ENCODE measurements at regions not wholly inside any gene's neighbourhood (a gene's known extent, or its start where the extent isn't known, plus 50 kb on each side); places are given as distances from the start of the nearest gene placed in this dataset.

DNA sequence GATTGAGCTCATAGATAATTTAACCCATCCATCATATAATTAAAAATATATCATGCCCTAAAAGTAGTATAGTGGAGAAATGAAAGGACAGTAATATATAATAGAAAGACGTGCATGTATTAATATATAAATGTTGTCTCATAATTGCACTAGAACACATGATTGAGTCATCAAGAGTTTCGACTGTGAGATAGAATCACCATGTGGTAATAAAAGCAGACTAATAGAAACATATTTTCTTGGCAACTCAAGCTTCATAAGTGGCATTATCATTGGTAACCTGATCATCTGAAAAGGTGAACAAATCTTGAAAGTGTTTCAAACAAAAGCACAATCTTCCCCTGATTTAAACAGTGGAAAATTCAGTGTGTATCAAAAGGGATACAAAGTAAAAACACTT, 188.8 kb downstream of the CYRIA start:
- TF ChIP-seq SIN3A (IDR thresholded peaks at IDR 0.05; ENCODE audit: borderline replicate concordance, insufficient read depth, low read length) (no peak), TAF1 (IDR thresholded peaks at IDR 0.05; ENCODE audit: borderline replicate concordance, insufficient read depth, low read length) (no peak), POLR2AphosphoS5 (IDR thresholded peaks at IDR 0.05; ENCODE audit: low read depth, low read length) (no peak)
- TF ChIP-seq, protein P1, sequence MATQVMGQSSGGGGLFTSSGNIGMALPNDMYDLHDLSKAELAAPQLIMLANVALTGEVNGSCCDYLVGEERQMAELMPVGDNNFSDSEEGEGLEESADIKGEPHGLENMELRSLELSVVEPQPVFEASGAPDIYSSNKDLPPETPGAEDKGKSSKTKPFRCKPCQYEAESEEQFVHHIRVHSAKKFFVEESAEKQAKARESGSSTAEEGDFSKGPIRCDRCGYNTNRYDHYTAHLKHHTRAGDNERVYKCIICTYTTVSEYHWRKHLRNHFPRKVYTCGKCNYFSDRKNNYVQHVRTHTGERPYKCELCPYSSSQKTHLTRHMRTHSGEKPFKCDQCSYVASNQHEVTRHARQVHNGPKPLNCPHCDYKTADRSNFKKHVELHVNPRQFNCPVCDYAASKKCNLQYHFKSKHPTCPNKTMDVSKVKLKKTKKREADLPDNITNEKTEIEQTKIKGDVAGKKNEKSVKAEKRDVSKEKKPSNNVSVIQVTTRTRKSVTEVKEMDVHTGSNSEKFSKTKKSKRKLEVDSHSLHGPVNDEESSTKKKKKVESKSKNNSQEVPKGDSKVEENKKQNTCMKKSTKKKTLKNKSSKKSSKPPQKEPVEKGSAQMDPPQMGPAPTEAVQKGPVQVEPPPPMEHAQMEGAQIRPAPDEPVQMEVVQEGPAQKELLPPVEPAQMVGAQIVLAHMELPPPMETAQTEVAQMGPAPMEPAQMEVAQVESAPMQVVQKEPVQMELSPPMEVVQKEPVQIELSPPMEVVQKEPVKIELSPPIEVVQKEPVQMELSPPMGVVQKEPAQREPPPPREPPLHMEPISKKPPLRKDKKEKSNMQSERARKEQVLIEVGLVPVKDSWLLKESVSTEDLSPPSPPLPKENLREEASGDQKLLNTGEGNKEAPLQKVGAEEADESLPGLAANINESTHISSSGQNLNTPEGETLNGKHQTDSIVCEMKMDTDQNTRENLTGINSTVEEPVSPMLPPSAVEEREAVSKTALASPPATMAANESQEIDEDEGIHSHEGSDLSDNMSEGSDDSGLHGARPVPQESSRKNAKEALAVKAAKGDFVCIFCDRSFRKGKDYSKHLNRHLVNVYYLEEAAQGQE (IDR thresholded peaks at IDR 0.05; ENCODE audit: insufficient read depth in 1 of 2, low read depth in 2 of 2, low read length in 2 of 2), result no peak

DNA sequence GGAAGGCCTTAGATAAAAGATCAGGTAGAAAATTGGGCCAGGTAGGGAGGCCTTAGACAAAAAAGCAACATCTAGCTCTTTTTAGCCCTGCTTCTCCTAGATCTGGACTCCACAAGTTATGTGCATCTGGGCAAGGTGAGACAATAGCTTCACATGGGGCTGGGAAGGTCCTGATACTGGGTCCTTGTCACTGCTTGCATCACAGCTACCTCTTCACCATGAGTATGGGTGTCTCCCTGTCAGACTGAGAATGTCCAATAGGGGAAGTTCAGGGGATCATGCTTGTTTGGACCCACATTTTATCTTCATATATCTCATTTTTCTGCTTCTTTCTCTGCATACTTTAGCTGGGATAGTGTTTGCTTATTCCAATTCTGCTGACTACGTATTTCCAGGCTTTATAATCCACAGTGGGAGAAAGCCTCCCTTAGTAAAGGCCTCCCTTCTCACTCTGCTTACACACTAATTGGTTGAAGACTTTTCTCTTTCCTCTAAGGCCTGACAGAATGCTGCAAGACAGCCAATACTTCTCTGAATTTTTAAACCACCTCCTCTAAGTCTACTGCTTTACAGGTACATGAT, 189.6 kb downstream of the CYRIA start:
- TF ChIP-seq FOXP2 (optimal IDR thresholded peaks at IDR 0.05; ENCODE audit: borderline replicate concordance, extremely low read depth, extremely low read length, insufficient read depth) (no peak), SIN3A (IDR thresholded peaks at IDR 0.05; ENCODE audit: borderline replicate concordance, insufficient read depth, low read length) (no peak), POLR2AphosphoS5 (IDR thresholded peaks at IDR 0.05; ENCODE audit: low read depth, low read length) (no peak), TAF1 (IDR thresholded peaks at IDR 0.05; ENCODE audit: borderline replicate concordance, insufficient read depth, low read length) (no peak)
- TF ChIP-seq, protein P1 (IDR thresholded peaks at IDR 0.05; ENCODE audit: insufficient read depth in 1 of 2, low read depth in 2 of 2, low read length in 2 of 2), result no peak

DNA sequence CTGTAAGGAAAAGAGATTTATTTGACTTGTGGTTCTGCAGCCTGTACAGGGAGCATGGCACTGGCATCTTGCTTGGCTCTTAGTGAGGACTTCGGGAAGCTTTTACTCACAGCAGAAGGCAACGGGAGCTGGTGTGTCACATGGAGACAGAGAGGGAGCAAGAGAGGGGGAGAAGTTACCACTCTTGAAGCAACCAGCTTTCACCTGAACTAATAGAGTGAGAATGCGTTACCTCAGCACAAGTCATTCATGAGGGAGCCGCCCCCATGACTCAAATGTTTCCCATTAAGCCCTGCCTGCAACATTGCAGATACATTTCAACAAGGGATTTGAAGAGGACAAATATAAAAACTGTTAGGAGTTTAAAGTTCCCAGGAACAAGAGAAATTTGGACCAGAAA, 190.0 kb downstream of the CYRIA start:
- TF ChIP-seq SIN3A (IDR thresholded peaks at IDR 0.05; ENCODE audit: borderline replicate concordance, insufficient read depth, low read length) (no peak), FOXP2 (optimal IDR thresholded peaks at IDR 0.05; ENCODE audit: borderline replicate concordance, extremely low read depth, extremely low read length, insufficient read depth) (no peak), POLR2AphosphoS5 (IDR thresholded peaks at IDR 0.05; ENCODE audit: low read depth, low read length) (no peak), TAF1 (IDR thresholded peaks at IDR 0.05; ENCODE audit: borderline replicate concordance, insufficient read depth, low read length) (no peak)
- TF ChIP-seq, protein P1 (IDR thresholded peaks at IDR 0.05; ENCODE audit: insufficient read depth in 1 of 2, low read depth in 2 of 2, low read length in 2 of 2), result no peak

DNA sequence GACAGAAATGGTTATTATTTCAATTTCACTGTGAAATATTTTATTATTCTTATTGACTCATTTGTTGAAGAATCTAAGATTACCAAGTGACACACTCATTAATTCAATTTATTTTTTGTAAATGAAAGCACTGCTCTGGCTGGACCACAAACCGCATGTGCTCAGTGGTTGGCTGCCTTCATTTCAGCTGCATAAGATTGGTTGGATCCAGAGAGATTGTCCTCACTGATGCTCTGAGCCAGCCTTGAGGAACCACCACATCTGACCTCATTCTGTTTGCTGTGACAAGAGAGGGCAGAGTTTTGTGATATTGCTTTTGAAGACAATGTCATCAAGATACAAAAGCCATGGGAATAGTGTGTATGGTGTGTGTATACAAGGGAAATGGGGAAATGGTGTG, 192.1 kb downstream of the CYRIA start:
- TF ChIP-seq TAF1 (IDR thresholded peaks at IDR 0.05; ENCODE audit: borderline replicate concordance, insufficient read depth, low read length) (no peak), POLR2AphosphoS5 (IDR thresholded peaks at IDR 0.05; ENCODE audit: low read depth, low read length) (no peak)
- TF ChIP-seq, protein P1 (IDR thresholded peaks at IDR 0.05; ENCODE audit: insufficient read depth in 1 of 2, low read depth in 2 of 2, low read length in 2 of 2), result no peak

DNA sequence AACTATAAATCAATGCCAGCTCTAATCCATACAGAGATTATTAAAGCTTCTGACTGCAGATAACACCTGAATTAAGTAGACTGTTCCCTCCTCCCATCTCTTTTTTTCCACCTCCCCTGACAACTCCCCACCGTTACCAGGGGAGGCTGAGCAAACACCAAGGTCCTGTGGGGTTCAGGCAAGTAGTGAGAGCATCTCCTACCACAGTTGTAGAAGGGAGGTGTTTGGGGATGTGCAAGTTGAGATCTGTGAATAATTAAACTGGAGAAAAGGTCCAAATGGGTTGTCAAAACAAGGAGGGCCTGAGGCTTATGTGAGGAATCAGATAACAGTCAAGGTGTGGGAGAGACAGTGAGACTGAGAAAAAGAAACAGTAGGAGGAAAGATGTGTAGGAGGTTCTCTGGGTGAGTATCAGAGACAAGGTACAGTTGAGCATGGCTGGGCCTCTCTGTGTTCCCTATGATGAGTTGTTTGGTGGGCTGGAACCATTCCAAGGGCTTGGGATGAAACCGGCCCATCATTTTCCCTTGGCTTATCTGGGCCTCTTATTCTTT, 194.6 kb downstream of the CYRIA start:
- TF ChIP-seq, protein P1 (IDR thresholded peaks at IDR 0.05; ENCODE audit: insufficient read depth in 1 of 2, low read depth in 2 of 2, low read length in 2 of 2), result no peak
- no peak for TF ChIP-seq TAF1 (IDR thresholded peaks at IDR 0.05; ENCODE audit: borderline replicate concordance, insufficient read depth, low read length)
- TF ChIP-seq POLR2AphosphoS5 (IDR thresholded peaks at IDR 0.05; ENCODE audit: low read depth, low read length), result no peak
- no peak for TF ChIP-seq FOXP2 (optimal IDR thresholded peaks at IDR 0.05; ENCODE audit: borderline replicate concordance, extremely low read depth, extremely low read length, insufficient read depth)
- no peak for TF ChIP-seq SIN3A (IDR thresholded peaks at IDR 0.05; ENCODE audit: borderline replicate concordance, insufficient read depth, low read length)
